Ramos (cell line): ENCODE measurements at regions not wholly inside any gene's neighbourhood (a gene's known extent, or its start where the extent isn't known, plus 50 kb on each side); places are given as distances from the start of the nearest gene placed in this dataset.
"Not testable (repeated sequence)": the region's sequence is repeated elsewhere in the genome, so short reads cannot be mapped to it uniquely, and the experiment has no call there.

Source experiments
- in situ Hi-C: fragments of 300-500 bp; cut with MboI; formaldehyde crosslinking; loops from one replicate; pipeline ENCODE4 v1.14.3; 2022; ENCODE audit warnings: low sequenced_read_pairs; ENCODE audit not compliant: unreplicated experiment

DNA sequence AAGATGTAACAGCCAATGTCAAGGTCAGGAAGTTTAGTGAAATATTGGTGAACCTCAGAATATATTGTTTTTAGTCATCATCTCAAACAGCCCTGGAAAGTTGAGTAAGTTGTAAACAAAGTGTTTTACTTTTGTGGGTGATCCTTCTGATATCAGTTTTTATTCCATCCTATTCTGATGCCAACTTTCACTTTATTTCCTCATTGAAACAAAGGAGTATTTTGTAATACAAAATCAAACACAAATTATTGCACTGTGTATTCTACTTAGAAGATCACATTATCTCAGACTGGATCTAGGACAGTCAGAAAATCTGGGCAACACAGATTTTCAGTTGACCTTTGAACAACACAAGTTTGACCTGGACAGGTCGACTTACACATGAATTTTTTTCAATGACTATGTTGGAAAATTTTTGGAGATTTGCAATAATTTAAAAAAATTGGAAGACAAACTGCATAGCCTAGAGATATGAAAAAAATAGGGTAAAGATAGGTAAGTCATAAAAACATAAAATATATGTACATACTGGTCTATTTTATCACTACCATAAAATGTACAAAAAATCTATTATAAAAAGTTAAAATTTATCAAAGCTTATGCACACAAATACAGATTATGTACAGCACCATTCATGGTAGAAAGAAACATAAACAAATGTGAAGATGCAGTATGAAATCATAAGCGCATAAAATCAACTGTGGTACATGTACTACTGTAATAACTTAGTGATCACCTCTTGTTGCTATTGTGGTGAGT is 709.1 kb upstream of the FAM241A start:
- in situ Hi-C loops: no loop called here

- in situ Hi-C loops: no loop called here
Observed at GRCh38 chr4:111441687-111442086, 703.6 kb upstream of the FAM241A start.

DNA sequence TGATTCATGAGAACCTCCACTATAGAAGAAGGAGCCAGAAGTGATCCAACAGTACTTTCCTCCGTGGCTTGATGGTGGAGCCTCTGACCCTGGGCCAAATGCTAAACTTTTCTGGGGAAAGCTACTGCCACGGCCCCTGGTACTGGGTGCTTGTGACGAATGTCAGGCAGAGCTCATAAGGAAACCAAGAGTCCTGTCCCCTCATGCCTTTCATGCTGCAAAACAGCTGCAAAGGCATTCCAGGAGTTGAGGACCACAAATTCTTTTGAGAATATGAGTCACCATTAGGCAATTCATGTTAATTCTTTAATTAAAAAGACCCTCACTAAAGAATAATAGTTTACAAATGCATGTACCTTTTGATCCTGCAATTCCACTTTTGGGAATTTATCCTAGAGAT is 700.4 kb upstream of the FAM241A start:
- in situ Hi-C loops: not testable (repeated sequence)

DNA sequence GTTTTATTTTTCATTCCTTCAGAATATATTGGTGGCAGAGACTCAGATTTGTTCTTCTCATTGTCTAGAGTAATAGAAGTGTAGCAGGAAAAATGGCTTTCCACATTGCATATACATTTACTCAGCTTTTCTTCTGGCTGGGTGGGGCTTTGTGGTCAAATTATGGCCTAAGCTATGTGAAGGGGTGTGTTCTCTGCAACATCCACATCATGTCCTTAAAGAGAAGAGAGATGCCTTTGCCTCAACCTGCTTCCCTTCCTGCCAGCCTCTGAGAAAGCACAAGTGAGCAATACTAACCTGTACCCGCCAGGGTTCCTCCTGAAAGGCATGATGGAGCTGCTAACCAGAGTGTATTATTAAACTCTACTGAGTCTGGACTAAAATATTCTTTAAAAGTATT is 695.6 kb upstream of the FAM241A start:
- in situ Hi-C loops: no loop called here

DNA sequence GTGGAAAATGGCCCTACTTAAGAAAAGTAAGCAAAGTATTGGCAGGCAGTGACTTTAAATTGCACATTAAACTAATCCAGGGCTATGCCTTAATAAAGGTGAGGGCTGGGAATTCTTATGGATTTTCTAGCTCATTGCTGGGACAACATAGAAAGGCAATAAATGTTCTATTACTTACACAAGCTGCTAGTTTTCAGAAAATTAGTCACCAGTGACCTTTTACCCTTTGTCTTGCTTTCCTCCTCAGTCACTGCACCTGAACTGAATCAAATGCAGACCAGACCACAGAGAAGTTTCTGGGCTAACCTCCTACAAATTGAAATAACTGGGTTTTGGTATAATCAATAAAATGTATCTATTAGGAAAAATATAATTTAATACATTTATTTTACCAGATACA is 694.4 kb upstream of the FAM241A start:
- in situ Hi-C loops: no loop called here

- in situ Hi-C loops: no loop called here
Observed at GRCh38 chr4:111453216-111453615, 692.0 kb upstream of the FAM241A start.

DNA sequence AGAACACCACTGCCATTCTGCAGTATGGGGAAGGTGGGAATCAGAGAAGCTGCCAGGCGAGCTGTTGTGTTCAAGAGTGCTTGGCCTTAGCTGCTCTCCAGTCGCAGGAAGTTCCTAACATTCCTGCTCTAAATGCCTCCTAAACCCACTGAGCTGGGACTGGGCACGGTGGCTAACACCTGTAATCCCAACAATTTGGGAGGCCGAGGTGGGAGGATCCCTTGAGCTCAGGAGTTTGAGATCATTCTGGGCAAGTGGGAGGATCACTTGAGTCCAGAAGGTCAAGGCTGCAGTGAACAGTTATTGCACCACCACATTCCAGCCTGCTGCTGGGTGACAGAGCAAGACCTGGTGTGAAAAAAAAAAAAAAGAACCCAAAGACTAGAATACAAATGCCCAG is 690.3 kb upstream of the FAM241A start:
- in situ Hi-C loops: no loop called here

- in situ Hi-C loops: no loop called here
Observed at GRCh38 chr4:111464251-111465045, 680.8 kb upstream of the FAM241A start.

DNA sequence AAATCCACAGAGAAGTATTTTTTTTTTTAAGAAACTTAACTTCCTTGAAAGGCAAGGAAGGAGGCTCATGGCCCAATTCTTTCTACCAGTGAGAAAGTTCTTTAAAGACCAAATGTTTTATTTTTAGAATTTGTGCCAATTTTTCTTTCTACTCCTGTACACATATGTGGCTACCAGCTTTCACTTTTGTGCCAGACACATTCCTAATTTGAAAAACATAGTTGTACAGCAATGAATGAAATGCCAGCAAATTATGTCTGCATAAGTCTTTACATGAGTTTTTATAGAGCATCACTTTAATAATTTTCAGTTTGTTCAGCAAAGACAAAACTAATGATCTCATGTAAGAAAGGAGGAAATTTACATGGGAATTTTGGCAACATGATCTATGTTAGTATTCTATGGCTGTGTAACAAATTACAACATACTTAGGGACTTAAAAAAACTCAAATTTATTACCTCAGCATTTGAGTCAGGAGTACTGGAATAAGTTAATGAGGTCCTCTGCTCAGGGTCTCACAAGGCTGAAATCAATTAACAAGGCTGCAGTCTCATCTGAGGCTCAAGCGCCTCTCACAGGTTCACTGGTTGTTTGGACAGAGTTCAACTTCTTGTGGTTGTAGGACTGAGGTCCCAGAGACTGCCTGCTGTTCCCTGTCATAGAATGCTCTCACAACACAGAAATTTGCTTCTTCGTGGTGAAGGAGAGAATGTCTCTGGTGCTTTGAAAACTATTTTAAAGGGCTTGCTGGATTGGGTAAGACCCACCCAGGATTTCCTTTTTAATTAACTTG is 678.2 kb upstream of the FAM241A start:
- in situ Hi-C loops: no loop called here

GRCh38 chr4:111475001-111475400 is 670.3 kb upstream of the FAM241A start:
- in situ Hi-C loops: no loop called here

DNA sequence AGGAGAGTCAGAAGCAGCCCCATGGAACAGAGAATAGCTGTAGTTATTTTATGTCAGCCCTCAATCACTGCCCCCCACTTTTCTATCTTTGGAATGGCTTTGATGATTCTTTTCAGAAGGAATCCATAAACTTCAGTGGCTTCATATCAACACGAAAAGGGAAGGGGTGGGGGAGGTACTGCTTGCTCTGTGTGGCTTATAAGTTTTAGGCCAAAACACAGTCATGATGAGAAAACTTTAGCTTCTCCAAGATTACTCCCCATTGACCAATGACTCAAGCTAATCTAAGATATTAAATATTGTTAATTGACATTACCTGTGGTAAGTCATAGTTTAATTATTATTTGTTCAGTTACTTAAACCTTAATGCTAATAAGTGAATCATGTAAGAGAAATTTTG is 669.6 kb upstream of the FAM241A start:
- in situ Hi-C loops: no loop called here

DNA sequence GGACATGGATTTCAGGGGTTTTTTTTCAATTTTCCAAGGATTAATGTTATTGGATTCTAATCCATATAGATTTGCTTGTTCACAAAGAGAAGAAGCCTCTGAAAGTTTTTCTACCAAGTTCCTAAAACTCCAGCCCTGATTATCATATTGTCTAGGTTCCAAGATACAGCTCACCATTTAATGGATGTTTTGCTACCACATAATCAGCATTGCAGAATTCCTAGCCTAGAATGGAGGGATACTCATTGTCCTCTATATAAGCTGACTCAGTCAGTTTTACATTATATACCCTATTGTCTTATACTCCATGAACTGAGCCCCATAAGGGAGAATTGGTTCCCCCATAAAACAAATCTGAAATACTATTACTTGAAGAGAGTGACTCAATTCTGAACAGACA is 664.7 kb upstream of the FAM241A start:
- in situ Hi-C loops: no loop called here

- in situ Hi-C loops: no loop called here
Observed at GRCh38 chr4:111483375-111484169, 661.7 kb upstream of the FAM241A start.

- in situ Hi-C loops: no loop called here
Observed at GRCh38 chr4:111492496-111492895, 652.8 kb upstream of the FAM241A start.

GRCh38 chr4:111494471-111494870 is 650.8 kb upstream of the FAM241A start:
- in situ Hi-C loops: no loop called here

DNA sequence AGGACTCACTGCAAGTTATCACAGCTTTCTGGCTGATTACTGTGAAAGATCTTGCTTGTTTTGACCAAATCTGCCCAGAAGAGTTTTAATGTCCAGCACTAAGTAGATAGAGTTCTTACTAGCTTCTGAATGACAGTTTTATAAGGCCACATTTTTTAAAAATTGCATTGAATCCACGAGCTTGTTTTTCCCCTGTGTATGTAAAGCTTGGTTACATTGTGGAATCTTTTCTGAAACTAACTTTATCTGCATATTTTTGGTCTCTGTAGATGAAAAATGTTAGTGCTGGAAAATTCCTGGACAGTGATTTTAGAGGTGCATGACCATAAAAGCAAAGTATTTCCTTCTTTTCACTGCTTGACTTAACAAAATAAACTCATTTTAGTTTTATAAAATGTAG is 650.3 kb upstream of the FAM241A start:
- in situ Hi-C loops: no loop called here

GRCh38 chr4:111499291-111499690 is 646.0 kb upstream of the FAM241A start:
- in situ Hi-C loops: no loop called here

DNA sequence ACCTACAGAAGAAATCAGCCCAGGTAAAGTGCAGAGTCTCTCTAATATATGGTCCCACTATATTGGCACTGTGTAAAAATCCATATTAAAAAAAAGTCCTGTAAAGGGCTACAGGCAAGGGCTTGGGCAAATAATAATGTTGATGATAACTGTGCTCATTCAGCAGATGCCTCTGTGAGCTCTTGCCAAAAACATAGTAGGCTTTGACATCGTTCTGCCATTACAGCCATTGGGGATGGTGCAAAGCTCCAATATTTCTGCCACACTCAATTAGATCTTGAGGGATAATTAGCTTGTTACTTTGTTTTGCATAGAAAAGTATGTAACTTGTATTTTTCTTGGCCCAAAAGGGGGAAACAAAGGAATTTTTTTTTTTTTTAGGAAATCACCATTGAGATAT is 645.5 kb upstream of the FAM241A start:
- in situ Hi-C loops: no loop called here

DNA sequence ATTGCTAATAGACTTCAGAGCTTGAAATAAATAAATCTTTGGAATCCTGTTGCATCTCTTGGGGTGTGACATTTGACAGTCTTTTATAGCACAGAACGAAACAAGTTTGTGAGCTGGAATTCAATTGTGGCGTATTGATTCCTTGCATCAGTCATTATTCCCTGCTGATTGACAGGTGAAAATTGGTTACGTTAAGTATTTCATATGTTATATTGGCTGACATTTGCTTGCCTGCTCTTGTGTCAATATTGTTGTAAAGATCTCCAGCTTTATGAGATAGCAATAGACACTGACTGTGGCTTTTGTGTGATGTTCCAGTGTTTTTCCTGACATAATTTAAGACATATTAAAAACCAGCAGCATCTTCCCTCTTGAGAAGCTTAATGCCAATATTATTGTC is 644.4 kb upstream of the FAM241A start:
- in situ Hi-C loops: no loop called here

- in situ Hi-C loops: no loop called here
Observed at GRCh38 chr4:111501946-111502345, 643.3 kb upstream of the FAM241A start.
